Mammary epithelial cell (primary cell): ENCODE measurements at regions not wholly inside any gene's neighbourhood (a gene's known extent, or its start where the extent isn't known, plus 50 kb on each side); places are given as distances from the start of the nearest gene placed in this dataset.

Source experiments
- CTCF ChIP-seq, 2 donors: IDR thresholded peaks in 1 of 2; conservative IDR thresholded peaks in 1 of 2; 2 replicates each; pipeline ENCODE4 v1.5.1; 2011 to 2012; ENCODE audit warnings: inconsistent platforms in 2 of 2, low read length in 2 of 2, mild to moderate bottlenecking in 2 of 2, control low read depth in 1 of 2, low read depth in 1 of 2; ENCODE audit not compliant: insufficient read depth in 1 of 2; ENCODE audit errors: extremely low read depth in 1 of 2
- EZH2 ChIP-seq: IDR thresholded peaks from 2 replicates; pipeline ENCODE4 v1.6.1; 2012; ENCODE audit warnings: low read length, inconsistent platforms, borderline replicate concordance

- no peak for TF ChIP-seq CTCF (conservative IDR thresholded peaks at IDR 0.05 in 1 of 2, IDR thresholded peaks at IDR 0.05 in 1 of 2; ENCODE audit: extremely low read depth in 1 of 2, insufficient read depth in 1 of 2, low read depth in 1 of 2, low read length in 2 of 2)
- no peak for TF ChIP-seq EZH2
Measured at GRCh38 chr9:36749461-36749860, 176.8 kb downstream of the MELK start.
